ENCODE measurements at regions not wholly inside any gene's neighbourhood (a gene's known extent, or its start where the extent isn't known, plus 50 kb on each side); places are given as distances from the start of the nearest gene placed in this dataset.

DNA sequence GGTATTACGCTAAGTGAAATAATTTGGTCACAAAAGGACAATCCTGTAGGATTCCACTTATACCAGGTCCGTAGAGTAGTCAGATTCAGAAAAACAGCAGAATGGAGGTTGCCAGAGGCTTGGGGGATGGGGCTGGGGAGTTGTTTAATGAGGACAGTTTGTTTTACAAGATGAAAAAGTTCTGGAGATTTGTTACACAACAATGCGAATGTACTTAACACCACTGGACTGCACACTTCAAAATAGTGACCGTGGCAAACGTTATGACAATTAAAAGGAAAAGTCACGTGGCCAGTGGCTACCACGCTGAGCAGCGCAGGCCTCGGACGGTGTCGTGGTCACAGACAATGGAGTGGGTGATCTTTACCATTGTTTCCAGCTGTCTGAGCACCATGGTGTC is 338.1 kb downstream of the SEC14L1 start:
- DNase-seq, result no peak

DNA sequence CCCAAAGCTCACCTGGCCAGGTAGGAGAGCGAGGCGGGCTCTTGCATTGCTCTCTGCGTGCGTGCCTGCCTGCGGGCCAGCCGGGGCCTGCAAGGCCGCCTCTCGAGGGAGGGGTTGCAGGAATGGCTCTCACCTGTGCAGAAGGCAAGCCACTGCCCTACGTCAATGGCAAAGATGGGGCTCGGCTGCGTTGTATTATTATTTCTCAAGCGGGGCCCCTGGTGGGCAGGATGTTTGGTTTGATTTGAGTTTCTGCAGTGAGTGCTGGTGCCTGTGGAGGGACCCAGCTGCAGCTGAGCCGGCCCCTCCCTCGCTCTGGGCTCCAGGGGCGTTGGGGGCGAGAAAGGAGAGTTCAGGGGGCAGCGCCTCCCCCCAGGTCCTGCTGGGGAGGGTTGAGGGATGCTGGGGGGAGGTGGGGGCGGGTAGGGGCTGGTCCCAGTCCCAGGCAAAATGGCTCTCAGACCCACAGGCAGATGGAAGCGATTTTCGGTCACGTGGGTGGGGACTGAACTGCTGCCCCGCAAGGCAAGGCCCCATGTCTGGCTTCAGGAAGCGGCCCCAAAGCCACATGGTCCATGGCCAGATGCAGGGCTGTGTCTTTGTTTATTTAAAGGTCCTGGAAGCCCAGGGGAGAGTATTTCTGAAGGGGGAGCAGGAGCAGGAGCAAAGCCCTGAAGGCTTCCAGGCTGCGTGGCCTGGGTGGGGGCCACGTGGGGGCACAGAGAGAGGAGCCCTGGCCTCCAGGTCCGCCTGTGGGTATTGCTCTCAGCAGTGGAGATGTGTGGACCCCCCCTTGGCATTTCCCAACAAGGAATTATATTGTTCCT is 338.8 kb downstream of the SEC14L1 start:
- no peak for DNase-seq

DNA sequence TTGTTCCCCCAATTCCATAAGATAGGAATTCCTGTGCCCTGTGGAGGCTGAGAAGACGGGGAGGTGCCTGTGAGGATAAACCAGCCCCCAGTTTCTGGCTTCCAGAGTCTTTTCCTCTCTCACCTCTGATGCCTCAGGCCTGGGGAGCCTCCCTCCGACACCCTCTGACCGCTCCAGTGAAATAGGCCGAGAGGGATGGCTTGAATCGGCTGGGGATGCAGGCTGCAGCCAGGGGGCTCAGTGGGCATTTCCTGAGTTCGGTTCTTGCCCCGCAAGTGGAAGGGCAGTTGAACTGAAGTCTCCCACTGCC is 339.4 kb downstream of the SEC14L1 start:
- no peak for DNase-seq

DNA sequence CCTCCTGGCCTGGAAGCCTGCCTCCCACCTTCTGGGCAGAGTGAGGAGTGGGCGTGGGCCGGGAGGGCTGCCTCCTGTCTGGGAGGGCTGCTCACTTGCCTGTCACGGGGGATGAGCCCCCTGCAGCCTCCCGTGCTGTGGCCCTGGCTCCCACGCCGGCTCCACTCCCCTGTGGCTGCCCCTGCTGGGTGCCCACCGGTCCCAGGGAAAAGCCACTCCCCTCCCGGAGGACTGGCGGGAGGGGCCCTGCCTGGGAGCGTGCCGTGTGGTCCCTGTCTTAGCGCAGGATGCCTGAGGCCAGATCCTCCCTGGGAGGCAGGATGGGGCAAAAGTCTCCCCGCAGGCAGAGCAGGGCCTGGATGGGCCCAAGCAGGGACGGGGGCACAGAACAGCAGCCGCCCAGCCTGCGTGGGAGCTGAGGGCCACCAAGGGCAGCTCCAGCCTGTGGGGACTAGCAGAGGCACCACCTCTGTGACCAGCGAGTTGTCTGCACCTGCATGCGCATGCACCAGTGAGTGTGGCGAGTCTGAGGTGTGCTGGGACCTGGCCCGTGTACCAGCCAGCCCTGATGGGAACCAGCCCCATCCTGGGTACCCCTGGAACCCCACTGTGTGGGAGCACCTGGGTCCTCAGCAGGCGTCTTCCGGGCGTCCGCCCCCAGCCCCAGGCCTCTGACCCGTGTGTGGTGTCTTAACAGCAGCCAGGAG is 339.9 kb downstream of the SEC14L1 start:
- no peak for DNase-seq

DNA sequence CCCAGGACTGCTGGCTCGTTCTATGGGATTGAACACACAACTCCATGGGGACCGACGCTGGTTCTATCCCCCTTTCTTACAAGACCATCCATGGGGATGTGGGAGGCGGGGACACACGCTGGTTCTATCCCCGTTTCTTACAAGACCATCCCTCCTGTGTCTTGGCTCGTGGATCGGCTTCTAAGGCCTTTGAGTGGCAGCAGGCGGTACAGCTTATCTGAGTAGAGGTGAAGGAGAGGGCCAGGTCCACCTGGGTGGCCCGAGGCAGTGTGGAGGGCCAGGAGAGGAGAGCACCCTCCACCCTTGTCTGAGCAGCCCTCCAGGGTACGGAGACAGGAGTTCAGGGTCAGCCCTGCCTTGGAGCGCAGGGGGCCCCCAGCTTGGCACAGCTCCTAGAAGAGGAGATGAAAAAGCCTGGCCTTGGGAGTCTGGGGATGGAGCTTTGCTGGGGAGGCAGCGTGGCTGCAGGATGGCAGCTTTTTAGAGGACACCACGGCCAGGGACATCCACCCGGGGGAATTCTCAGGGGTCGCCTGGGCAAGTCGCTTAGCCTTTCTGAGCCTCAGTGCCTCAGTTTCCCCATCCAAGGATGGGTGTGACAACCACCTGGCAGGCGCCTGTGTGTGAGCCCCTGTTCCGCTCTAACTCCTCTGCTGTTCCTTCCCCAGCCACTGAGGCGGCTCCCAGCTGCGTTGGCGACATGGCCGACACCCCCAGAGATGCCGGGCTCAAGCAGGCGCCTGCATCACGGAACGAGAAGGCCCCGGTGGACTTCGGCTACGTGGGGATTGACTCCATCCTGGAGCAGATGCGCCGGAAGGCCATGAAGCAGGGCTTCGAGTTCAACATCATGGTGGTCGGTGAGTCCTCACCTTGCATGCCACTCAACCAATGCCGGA is 341.0 kb downstream of the SEC14L1 start:
- no peak for DNase-seq

DNA sequence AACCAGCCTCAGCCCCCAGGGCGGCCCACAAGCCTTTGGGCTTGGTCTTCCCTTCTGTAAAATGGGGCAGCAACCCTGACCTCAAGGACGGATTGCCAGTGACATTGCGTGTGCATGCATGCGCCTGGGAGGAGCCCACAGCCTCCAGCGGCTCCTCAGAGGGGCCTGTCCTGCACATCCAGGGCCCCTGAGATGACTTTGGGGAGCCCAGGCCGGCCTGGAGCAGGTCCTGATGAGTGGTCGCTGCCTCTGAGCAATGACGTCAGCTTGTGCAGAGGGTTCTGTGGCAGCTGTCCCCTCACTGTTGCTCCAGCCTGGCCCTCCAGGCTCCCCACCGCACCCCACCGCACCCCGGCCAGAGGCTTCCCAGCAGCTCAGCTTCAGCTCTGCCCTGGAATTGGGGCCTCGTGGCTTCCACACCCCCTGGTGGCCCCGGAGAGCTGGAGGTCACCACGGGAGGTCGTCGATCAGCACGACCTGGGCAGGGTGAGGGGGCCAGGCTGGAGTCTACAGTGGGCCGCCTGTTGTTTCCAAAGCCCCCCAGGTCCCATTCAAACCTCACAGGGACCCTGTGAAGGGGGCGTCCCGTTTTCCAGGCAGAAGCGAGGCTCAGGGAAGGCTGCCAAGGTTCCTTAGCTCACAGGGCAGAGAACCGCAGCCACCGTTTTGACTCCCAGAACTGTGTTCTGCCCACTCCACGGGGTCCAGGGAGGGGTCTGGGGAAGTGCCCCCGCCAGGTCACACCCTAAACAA is 341.8 kb downstream of the SEC14L1 start:
- DNase-seq, result no peak

DNA sequence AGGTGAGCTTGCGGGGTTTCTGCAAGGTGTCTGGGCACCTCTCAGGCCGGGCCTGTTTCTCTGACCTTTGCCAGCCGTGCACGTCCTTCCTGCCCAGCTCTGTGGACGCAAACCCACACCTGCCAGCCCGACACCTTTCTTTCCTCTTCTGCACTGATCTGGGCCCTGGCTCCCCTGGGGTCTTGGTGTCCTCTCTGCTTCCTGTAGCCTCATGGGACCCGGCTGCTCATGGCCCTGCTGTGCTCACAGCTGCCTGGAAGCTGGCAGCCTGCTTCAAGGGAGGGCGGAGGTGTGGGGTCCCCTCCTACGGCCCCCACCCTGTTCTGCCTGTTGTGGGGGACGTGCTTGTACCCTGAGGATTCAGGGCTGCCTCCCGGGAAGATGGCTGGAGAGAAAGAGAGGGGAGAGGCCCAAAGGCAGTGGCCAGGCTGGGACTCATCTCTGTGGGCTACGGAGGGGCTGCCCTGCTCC is 342.4 kb downstream of the SEC14L1 start:
- DNase-seq, result no peak

DNA sequence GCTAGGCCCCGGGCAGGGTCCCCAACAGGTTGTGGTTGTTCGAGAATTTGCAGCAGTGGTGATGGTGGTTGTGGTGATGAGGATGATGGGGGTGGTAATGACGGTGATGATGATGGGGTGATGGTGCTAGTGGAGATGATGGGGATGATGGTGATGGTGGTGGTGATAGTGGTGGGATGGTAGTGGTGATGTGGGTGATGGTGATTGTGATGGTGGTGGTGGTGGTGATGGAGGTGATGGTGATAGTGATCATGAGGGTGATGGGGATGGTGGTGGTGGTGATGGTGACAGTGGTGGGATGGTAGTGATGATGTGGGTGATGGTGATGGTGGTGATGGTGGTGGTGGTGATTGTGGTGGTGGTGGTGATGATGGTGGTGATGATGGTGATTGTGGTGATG is 343.3 kb downstream of the SEC14L1 start:
- no peak for DNase-seq

DNA sequence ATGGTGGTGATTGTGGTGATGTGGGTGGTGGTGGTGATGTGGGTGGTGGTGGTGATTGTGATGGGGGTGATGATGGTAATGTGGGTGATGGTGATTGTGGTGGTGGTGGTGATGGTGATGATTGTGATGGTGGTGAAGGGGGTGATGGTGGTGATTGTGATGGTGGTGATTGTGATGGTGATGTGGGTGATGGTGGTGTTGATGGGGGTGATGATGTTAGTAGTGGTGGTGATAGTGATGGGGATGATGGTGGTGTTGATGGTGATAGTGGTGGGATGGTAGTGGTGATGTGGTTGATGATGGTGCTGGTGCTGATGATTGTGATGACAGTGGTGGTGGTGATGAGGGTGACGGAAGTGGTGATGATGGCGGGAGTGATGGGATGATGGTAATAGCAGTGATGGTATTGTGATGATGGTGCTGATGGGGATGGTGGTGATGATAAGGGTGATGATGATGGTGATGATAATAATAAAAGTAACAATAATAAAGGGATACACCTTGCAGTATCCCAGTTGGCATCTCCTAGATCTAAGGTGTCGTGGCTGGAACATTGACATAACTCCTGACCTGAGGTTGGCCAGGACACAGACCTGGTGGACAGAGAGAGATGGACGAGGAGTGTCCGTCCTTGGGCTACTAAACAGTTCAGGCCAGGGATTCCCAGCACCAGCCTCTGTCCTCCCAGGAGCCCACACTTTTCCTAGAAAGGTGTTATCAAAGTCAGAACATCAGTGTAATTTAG is 344.5 kb downstream of the SEC14L1 start:
- no peak for DNase-seq

DNA sequence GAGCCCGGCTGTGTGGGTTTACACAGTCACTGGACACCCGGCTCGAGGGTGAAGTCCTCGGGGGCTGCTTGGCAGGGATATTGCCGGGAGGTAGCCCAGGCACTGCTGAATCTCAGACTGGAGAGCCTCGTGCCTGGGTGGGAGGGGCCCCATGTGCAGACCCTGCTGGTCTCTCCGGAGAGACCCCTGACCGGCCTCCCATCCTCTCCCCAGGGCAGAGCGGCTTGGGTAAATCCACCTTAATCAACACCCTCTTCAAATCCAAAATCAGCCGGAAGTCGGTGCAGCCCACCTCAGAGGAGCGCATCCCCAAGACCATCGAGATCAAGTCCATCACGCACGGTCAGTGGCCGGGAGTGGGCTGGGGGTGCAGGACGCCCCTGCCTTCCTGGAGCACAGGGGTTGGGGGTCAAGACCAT is 346.5 kb downstream of the SEC14L1 start:
- no peak for DNase-seq

DNA sequence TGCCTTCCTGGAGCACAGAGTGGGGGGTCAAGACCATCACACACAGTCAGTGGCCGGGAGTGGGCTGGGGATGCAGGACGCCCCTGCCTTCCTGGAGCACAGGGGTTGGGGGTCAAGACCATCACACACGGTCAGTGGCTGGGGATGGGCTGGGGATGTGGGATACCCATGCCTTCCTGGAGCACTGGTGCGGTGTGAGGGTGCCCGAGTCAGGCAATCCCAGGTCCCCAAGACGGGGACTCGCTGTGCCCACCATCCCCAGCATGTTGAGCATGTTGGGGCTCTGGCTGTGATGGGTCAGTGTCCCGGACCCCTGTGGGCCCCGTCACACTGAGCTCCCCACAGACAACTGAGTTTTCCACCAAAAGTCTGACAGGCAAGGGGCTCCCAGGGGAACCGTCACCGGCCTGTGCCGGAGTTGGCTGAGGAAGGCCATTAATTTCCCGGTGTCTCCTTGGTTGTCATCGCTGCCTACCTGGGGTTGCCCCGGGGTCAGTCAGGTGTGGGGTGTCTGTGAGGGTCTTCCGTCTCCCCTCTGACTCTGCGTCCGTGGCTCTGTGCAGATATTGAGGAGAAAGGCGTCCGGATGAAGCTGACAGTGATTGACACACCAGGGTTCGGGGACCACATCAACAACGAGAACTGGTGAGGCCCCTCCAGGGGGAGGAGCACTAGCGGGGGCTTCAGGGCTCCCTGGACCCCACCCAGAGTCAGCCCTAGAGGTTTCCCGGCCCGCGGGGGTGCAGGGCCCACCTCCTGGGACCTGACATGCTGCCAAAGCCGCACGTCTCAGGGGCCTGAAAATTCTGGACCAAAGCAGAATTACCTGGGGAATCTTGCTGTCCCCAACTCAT is 347.1 kb downstream of the SEC14L1 start:
- no peak for DNase-seq

DNA sequence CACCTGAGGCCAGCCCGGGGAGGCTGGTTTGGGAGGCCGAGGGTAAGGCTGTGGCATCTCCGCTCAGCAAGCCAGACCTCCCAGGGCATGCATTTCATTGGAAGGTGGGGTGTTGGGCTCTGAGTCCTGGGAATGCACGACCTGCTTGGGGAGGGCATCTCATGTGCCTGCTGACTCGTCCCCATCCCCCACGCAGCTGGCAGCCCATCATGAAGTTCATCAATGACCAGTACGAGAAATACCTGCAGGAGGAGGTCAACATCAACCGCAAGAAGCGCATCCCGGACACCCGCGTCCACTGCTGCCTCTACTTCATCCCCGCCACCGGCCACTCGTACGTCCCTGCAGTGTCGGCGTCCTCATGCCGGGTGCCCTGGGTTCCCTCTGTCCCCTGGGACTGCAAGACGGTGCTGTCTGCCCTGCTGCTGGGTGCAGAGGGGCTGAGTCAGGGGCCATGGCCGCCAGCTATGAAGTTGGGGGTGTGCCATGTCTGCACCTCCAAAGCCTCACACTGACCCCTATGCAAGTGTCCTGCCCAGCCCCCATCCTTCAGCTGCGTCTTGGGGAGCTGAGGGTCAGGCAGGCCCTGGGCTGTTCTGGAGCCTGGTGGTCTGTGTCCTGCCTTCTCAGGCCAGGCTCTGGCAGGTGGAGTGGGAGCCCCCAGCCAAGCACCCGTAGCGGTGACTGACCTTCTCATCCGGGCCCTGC is 347.9 kb downstream of the SEC14L1 start:
- DNase-seq, result no peak

DNA sequence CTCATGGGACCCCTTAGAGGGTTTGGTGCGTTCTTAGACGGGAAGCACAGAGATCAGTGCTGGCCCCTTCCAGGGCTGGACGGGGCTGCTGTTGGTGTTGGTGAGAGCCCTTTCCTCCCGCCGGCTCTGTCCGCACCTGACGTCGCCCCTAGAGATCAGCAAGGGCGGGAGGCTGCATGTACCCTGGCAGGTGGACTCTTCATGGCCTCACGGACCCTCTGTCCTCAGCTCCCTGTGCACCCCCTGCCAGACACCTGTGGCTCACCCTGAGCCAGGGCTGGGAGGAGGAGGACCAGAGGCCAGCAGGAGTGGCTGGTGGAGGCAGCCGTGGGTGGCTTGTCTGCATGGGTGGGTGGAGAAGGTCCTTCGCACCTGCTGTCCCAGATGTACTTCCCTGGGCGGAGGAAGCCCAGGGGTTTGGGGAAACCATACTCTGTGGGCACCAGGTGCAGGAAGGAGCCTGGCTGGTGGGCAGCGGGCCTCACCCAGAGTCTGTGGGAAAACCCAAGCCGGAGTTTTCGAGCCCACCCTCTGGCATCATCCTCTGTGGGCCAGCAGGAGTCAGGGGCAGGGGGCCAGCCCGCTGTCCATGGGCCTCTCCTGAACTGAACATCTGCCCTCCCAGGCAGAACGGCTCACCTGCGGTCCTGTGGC is 348.6 kb downstream of the SEC14L1 start:
- DNase-seq, result no peak

DNA sequence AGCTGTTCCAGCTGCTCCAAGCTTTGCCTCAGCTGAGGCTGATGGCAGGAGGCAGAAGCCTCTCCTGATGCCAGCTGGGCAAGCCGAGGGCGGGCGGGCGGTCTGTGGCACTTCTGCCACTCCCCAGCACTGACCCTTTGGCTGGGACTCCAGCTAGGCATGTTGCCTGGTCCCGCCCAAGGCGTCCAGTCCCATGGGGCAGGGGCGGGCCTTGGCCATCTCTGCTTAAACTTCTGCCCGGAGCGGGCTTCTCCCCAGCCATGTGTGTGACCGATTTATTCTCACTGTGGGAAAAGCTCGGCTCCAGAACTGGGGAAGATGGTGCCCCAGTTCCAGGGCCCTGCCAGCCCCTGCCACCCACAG is 349.1 kb downstream of the SEC14L1 start:
- no peak for DNase-seq

DNA sequence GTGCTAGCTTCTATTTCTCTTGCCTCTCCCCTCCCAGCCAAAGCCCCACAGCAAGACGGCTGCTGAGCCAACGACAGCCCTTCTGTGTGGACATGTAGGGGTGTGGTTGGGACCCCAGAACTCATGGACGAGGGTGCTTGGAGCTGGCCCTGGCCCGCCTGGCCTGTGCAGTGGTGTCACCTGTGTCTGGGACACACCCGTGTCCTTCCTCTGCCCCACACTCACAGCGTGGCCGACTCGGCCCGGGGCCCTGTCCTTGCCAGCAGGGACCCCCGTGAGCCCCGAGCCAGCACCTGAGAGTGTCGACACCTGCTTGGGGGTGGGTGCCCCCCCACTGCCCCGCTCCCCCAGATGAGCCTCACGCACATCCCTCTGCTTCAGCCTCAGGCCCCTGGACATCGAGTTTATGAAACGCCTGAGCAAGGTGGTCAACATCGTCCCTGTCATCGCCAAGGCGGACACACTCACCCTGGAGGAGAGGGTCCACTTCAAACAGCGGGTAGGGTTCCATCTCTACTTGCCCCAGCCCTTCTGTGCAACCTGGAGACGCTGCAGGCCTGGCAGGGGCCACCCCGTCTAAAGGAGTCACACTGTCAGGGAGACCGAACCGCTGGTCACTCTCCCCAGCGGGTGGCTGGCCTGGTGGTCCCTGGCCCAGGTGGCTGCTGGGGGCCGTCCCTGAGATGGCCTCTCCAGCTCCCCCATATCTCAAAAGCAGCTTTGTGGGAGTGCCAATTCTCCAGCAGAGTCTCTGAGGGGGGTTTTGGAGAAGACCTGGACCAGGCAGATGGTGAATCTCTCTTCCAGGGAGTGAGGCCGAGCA is 349.8 kb downstream of the SEC14L1 start:
- no peak for DNase-seq

DNA sequence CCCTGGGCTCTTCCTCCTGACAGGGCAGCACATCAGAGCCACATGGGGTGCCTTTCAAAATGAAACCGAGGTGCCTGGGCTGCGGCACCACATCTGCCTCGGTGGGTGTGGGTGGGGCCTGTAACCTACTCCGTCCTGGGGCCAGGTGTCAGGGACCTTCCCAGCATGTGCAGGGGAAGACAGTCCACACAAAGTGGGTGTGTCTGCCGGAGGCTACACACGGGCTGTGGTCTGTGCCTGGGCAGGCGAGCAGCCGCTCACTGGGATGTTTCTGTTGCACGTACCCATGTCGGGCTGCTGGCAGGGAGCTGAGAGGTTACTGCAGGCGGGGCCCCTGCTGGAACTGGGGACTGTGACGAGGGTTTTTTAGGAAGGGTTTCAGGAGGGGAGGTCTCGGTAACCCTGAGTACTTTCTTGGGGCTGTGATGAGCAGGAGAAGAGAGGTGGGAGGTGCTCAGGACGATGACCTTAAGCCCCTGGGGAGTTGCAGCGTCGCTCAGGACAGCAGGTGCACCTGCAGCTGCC is 351.2 kb downstream of the SEC14L1 start:
- DNase-seq, result no peak

DNA sequence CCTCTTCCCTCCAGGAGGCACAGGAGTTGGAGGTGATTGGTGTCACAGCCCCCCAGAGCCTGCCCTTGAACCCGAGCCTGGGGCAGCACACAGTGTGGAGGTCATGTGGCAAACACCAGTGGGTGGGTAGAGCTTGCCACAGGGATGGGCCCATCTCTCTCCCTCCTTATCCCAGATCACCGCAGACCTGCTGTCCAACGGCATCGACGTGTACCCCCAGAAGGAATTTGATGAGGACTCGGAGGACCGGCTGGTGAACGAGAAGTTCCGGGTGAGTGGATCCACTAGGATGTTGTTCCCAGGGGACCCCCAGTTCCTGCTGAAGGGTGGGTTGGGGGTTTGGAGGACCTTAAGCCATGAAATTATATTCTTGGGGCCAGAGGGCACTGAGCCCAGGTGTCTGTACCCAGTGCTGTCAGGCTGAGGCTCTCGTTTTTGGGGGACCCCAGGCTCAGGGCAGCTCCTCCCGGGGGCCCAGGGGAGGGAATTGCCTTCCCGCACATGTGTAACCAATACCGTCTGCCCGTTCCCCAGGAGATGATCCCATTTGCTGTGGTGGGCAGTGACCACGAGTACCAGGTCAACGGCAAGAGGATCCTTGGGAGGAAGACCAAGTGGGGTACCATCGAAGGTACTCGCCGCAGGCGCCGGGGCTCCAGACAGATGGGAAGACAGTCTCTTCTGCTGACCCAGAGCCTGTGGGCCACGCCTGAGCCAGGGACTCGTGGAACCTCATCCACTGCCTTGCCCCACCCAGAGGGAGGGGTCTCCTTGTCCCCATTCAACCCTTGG is 351.9 kb downstream of the SEC14L1 start:
- no peak for DNase-seq
